ENCODE measurements at regions not wholly inside any gene's neighbourhood (a gene's known extent, or its start where the extent isn't known, plus 50 kb on each side); places are given as distances from the start of the nearest gene placed in this dataset.
"Not testable (repeated sequence)": the region's sequence is repeated elsewhere in the genome, so short reads cannot be mapped to it uniquely, and the experiment has no call there.

DNA sequence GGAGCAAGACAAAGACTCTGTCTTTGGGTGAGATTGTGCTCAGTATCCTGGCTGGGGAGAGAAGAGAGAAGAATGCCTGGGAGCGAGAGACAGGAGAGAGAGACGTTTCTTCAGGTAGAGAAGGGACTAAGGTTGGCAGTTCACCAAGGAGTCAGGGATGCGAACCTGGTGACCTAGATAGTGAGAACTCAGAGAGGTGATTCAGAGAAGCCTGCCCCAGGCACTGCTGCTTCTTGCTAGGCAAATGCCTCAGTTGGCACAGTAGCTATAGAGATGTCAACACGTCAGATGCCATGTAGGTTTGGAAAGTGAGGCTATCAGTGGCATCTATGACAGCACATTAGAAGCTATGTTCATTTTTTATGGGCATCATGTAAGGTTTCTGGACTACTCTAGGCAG lies 231.6 kb upstream of the VLDLR start:
- Mint-ChIP-seq H3K4me1 (no peaks in the 10 kb centered on the region), H3K4me3 (no peak overlapping the region), H3K27ac (no peak overlapping the region), H3K9me3 (no peaks in the 10 kb centered on the region), H3K36me3 (ENCODE audit: low read depth) (no peaks in the 10 kb centered on the region), H3K27me3 (no peaks in the 10 kb centered on the region)
- no peak for DNase-seq
- intact Hi-C loops (cut with micrococcal nuclease): no loop called here

DNA sequence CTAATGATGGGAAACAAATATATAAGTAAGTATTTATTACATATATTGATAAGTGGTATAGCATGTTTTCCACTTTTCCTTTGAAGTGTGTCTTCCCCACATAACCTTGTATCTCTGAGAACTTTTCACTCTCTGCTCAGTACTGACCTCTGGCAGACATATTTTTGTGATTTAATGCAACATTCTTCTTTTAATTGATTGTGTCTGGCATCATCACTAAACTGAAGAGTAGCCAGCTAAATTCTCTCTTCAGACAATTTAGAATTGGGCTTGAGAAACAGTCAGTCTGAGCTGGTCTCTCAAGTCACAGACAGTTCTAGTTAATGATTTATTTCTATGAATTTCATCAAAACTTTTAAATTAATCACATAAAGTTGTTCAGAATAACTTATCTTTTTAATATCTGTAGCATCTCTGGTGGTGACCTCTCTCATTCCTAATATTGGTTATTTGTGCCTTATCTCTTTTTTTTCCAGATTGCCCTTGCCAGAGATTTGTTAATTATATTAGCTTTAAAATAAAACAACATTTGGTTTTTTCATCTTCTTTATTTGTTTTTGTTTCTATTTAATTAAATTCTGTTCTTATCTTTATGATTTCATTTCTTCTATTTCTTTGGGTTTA lies 230.0 kb upstream of the VLDLR start:
- H3K4me3 Mint-ChIP-seq; H3K27me3 Mint-ChIP-seq; intact Hi-C loops (cut with micrococcal nuclease): not testable (repeated sequence)

DNA sequence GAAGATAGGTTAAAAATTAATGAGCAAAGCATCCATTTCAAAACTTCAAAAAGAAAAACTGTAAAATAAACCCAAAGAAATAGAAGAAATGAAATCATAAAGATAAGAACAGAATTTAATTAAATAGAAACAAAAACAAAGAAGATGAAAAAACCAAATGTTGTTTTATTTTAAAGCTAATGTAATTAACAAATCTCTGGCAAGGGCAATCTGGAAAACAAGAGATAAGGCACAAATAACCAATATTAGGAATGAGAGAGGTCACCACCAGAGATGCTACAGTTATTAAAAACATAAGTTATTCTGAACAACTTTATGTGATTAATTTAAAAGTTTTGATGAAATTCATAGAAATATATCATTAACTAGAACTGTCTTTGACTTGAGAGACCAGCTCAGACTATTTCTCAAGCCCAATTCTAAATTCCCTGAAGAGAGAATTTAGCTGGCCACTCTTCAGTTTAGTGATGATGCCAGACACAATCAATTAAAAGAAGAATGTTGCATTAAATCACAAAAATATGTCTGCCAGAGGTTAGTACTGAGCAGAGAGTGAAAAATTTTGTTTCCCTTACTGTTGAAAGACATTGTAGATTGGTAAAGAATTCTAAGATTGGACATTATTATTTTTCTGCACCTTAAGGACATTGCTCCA lies 227.4 kb upstream of the VLDLR start:
- DNase-seq; H3K9me3 Mint-ChIP-seq; H3K36me3 Mint-ChIP-seq (ENCODE audit: low read depth); H3K27ac Mint-ChIP-seq; H3K27me3 Mint-ChIP-seq; H3K4me1 Mint-ChIP-seq; H3K4me3 Mint-ChIP-seq; intact Hi-C loops (cut with micrococcal nuclease): not testable (repeated sequence)

More for the DNA sequence above, 230.0 kb upstream of the VLDLR start:
- not testable (repeated sequence) for H3K36me3 Mint-ChIP-seq (ENCODE audit: low read depth); H3K4me1 Mint-ChIP-seq; H3K27ac Mint-ChIP-seq; DNase-seq; H3K9me3 Mint-ChIP-seq

DNA sequence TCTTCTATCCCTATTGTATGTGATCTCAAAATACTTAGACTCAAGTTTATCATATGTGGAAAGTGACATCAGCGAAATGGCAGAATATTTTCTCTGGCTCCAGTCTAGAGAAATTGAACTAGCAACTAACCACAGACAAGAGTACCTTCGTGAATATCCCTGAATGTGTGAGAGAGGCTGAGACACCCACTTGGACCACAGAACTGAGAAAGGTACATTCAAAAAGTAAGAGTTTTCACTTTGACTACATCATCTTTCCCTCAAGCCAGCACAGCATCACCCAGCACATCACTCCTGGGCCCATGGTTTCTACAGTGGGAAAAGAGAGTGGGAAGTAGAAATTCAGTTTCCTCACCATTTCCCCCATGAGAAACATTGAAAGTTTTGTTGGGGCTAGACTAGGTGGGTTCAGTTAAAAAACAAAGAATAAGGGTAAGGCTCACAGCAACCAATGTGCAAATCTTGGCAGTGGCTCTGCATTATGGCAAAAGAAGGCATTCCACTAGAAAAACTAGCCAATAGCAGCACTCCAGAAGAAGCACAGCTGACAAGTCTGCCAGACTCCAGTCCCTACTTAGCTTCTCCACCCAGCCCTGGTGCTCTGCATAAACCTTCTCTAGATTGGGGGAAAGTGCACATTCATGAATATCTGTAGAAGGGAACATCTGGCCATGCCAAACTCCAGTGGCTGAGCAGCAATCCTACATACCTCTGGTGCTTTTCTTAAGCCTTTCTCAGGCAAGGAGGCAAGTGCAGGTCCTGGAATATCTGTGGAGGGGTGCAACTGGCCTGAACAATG lies 225.6 kb upstream of the VLDLR start:
- H3K4me3 Mint-ChIP-seq: no peak overlapping the region

DNA sequence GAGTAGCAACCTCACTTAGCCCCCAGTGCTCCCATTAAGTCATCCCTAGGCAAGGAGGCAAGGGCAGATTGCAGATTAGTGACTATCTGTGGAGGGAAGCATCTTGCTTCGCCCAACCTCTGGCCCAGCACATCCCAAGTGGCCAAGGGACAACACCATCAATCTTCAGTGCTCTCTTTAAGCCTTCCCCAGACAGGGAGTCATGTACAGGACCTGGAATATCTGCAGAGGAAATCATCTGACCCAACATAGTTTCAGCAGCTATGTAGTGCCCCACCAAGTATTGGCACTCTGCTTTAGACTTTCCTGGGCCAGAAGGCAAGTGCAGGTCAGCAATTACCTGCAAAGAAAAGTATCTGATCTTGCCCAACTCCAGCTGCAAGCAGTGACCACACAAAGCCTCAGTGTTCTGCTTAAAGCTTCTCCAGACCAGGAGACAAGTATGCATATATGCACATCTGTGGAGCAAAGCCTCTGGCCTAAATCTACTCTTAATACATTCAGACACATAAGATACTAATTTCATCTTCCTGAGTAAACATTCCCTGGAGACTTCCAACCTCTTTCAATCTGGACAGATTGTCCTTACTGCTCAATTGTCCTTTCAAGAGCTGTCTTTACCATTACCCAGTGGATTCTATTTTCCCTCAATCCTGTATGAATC lies 224.8 kb upstream of the VLDLR start:
- intact Hi-C loops (cut with micrococcal nuclease): no loop called here
- H3K27ac Mint-ChIP-seq: no peak overlapping the region
- no peak overlapping the region for H3K4me3 Mint-ChIP-seq
- DNase-seq: no peak
- no peaks in the 10 kb centered on the region for H3K4me1 Mint-ChIP-seq
- peaks cover 2% of the 10 kb centered on the region for H3K27me3 Mint-ChIP-seq
- H3K36me3 Mint-ChIP-seq (ENCODE audit: low read depth): no peaks in the 10 kb centered on the region
- H3K9me3 Mint-ChIP-seq: no peaks in the 10 kb centered on the region

More for the DNA sequence above, 225.6 kb upstream of the VLDLR start:
- Mint-ChIP-seq H3K9me3 (no peaks in the 10 kb centered on the region), H3K4me1 (no peaks in the 10 kb centered on the region), H3K36me3 (ENCODE audit: low read depth) (no peaks in the 10 kb centered on the region), H3K27me3 (peaks cover 2% of the 10 kb centered on the region), H3K27ac (no peak overlapping the region)
- intact Hi-C loops (cut with micrococcal nuclease): no loop called here
- DNase-seq: no peak

DNA sequence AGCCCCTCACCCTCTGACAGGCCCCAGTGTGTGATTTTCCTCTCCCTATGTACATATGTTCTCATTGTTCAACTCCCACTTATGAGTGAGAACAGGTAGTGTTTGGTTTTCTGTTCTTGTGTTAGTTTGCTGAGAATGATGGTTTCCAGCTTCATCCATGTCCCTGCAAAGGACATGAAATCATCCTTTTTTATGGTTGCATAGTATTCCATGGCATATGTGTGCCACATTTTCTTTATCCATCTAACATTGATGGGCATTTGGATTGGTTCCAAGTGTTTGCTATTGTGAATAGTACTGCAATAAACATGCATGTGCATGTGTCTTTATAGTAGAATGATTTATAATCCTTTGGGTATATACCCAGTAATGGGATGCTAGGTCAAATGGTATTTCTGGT lies 223.7 kb upstream of the VLDLR start:
- not testable (repeated sequence) for H3K27me3 Mint-ChIP-seq

DNA sequence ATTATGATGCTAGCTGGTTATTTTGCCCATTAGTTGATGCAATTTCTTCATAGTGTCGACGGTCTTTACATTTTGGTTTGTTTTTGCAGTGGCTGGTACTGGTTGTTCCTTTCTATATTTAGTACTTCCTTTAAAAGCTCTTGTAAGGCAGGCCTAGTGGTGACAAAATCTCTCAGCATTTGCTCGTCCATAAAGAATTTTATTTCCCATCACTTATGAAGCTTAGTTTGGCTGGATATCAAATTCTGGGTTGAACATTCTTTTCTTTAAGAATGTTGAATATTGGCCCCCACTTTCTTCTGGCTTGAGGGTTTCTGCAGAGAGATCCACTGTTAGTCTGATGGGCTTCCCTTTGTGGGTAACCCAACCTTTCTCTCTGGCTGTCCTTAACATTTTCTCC lies 219.8 kb upstream of the VLDLR start:
- DNase-seq; H3K36me3 Mint-ChIP-seq (ENCODE audit: low read depth); H3K27ac Mint-ChIP-seq; intact Hi-C loops (cut with micrococcal nuclease); H3K4me1 Mint-ChIP-seq; H3K4me3 Mint-ChIP-seq; H3K27me3 Mint-ChIP-seq; H3K9me3 Mint-ChIP-seq: not testable (repeated sequence)

More for the DNA sequence above, 223.7 kb upstream of the VLDLR start:
- H3K4me3 Mint-ChIP-seq; H3K36me3 Mint-ChIP-seq (ENCODE audit: low read depth); H3K9me3 Mint-ChIP-seq; H3K27ac Mint-ChIP-seq; intact Hi-C loops (cut with micrococcal nuclease); DNase-seq; H3K4me1 Mint-ChIP-seq: not testable (repeated sequence)

DNA sequence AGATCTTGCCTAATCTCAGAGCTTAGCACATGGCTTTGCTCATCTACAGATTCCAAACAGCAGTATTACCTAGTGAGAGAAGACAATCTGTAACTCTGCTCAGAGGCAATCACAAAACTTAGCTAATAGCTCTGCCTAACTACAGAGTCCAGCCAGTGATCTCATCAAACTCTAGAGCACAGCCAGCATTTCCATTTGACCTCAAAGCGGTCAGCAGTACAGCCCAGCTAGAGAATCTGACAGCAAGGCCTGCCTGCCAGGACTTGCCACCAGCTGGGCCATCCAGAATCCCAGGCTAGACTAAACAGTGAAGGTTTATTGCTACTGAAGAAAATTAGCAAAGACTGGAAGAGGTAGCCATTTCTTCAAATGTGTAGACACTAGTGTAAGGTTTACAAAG lies 217.9 kb upstream of the VLDLR start:
- intact Hi-C loops (cut with micrococcal nuclease): no loop called here
- Mint-ChIP-seq H3K27ac (no peak overlapping the region), H3K27me3 (no peaks in the 10 kb centered on the region), H3K36me3 (ENCODE audit: low read depth) (no peaks in the 10 kb centered on the region), H3K4me3 (no peak overlapping the region), H3K4me1 (no peaks in the 10 kb centered on the region), H3K9me3 (no peaks in the 10 kb centered on the region)
- no peak for DNase-seq

DNA sequence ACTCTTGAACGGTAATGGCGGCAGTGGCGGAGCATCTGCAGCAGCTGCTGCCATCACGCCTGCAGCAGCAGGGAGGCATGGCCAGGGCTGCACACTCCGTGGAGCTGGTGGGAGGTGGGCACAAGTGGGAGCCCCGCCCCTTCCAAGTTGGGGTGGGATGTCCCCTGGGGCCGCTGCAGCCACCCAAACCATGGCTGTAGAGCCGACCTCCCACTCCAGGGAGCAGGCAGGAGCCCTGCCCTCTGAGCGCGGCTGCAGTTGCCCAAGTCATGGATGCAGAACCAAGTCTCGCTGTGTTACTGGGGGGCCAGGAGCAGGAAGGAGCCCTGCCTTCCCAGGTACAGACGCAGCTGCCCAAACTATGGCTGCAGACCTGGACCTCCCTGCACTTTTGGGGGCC lies 215.3 kb upstream of the VLDLR start:
- intact Hi-C loops (cut with micrococcal nuclease): no loop called here
- H3K27ac Mint-ChIP-seq: no peak overlapping the region
- no peaks in the 10 kb centered on the region for H3K4me1 Mint-ChIP-seq
- no peak for DNase-seq
- H3K4me3 Mint-ChIP-seq: no peak overlapping the region
- no peaks in the 10 kb centered on the region for H3K9me3 Mint-ChIP-seq
- H3K36me3 Mint-ChIP-seq (ENCODE audit: low read depth): no peaks in the 10 kb centered on the region
- no peaks in the 10 kb centered on the region for H3K27me3 Mint-ChIP-seq

DNA sequence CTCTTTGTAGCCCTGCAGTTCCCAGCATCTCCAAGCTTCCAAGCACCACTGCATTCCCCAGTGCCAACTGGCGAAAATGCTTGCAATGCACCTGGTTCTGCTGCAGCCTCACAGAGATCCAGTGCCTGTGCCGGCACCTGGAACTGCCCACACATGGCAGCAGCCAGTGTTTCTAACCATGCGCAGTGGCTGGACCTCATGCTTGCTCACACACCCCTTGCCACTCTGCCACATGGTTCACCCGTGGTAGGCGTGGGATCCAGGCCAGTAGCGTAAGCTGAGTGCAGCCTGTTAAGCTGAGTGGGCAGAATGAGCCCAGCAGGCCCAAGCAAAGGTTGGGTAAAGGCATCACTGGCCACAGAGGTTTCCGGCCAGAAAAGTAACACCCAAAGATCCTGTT lies 214.1 kb upstream of the VLDLR start:
- no peaks in the 10 kb centered on the region for H3K36me3 Mint-ChIP-seq (ENCODE audit: low read depth)
- intact Hi-C loops (cut with micrococcal nuclease): no loop called here
- no peaks in the 10 kb centered on the region for H3K9me3 Mint-ChIP-seq
- no peaks in the 10 kb centered on the region for H3K27me3 Mint-ChIP-seq
- H3K27ac Mint-ChIP-seq: no peak overlapping the region
- no peak overlapping the region for H3K4me3 Mint-ChIP-seq
- DNase-seq: no peak
- H3K4me1 Mint-ChIP-seq: no peaks in the 10 kb centered on the region

DNA sequence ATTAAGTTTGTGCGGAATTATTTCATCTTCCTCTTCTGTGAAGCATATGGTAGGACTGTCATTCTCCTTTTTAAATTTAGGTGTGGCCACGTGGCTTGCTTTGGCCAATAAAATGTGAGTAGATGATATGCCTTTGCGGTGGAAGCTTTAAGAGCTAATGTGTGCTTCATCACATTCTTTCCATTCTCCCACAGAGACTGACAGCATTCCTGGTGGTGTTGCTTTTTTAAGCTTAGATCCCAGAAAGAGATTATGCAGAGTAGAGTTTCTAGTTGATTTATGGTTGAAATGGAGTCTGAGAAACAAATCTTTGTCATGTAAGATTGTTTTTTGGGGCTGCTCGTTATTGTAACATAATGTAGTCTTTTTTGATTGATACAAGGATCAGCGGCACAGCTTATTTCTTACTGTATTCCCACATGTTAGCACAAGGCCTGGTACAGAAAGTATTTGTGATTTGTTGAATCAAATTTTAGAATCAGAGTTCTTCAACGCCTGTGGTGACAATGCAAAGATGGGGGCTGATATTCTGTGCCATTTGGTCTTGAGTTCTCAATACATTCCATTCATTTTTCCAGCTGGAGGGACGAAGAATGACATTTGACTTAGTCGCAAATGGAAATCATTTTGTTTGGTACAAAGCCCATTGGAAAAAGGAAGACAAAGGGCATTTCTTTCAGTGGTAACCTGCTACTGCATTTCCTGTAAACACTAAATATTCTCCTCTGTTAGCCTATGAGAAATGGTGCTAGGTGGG lies 209.9 kb upstream of the VLDLR start:
- Mint-ChIP-seq H3K4me3 (no peak overlapping the region), H3K36me3 (ENCODE audit: low read depth) (no peaks in the 10 kb centered on the region), H3K27ac (no peak overlapping the region), H3K9me3 (no peaks in the 10 kb centered on the region), H3K27me3 (no peaks in the 10 kb centered on the region), H3K4me1 (no peaks in the 10 kb centered on the region)
- no peak for DNase-seq
- intact Hi-C loops (cut with micrococcal nuclease): no loop called here

DNA sequence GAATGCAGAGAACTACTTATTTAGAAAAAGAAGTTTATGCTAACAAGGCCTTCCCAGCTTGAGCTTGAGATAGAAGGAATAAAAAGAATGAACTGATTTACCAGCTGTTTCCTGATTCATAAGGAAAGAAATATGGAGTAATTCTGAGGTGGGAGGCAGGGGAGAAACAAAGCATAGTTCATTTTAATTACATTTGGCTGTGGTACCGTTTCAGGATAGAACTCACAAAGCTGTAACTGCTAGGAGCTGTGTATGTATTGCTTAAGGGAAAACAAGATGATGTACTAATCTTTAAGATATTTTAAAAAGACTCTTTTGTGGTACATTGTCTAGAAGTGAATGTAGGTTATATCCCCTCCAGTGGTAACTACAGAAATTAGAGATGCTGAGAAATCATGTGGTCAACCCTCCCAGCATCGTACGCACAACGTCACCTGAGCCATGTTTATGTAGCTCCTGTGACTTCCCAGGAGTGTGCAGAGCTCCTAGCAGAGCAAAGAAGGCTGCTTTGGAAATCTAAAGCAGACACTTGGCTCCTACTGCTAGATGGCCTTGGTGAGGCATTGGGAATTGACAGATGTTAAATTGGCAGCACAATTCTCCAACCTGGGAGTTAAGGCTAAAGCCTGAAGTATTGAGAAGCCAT lies 208.3 kb upstream of the VLDLR start:
- Mint-ChIP-seq H3K36me3 (ENCODE audit: low read depth) (no peaks in the 10 kb centered on the region), H3K4me3 (no peak overlapping the region), H3K4me1 (no peaks in the 10 kb centered on the region), H3K27me3 (no peaks in the 10 kb centered on the region), H3K9me3 (no peaks in the 10 kb centered on the region), H3K27ac (no peak overlapping the region)
- intact Hi-C loops (cut with micrococcal nuclease): no loop called here
- DNase-seq: no peak

DNA sequence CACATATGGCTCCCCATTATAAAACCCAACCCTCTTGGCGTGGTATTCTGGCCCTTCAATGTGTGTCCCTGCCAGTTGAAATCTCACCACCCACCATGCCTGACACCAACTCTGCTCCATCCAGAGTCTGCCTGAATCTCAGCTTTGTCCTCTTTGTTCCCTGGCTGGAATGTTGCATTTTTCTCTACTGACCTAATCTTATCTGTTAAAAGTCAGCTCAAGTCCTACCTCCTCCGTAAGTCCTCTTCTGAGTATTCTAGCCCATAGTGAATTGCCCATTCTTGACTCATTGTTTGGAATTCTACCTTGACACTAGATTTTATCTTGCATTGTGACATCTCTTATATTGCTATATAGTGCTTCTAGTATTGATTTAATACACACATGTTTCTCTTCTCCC lies 207.1 kb upstream of the VLDLR start:
- Mint-ChIP-seq H3K36me3 (ENCODE audit: low read depth) (no peaks in the 10 kb centered on the region), H3K9me3 (no peaks in the 10 kb centered on the region), H3K4me1 (no peaks in the 10 kb centered on the region), H3K4me3 (no peak overlapping the region), H3K27me3 (no peaks in the 10 kb centered on the region), H3K27ac (no peak overlapping the region)
- DNase-seq: no peak
- intact Hi-C loops (cut with micrococcal nuclease): no loop called here
